Uterus (tissue), 3 donors: ENCODE measurements at regions not wholly inside any gene's neighbourhood (a gene's known extent, or its start where the extent isn't known, plus 50 kb on each side); places are given as distances from the start of the nearest gene placed in this dataset.
"Not testable (repeated sequence)": the region's sequence is repeated elsewhere in the genome, so short reads cannot be mapped to it uniquely, and the experiment has no call there.

ENCODE experiments used
- DNase-seq, 2 donors: peaks; one replicate each; pipeline ENCODE4 v3.0.0-alpha.2; 2019 to 2020
- H3K27ac ChIP-seq, 2 donors: fragments of 200-600 bp; sonication (generic); 1 replicate in 1 of 2; 2 replicates in 1 of 2; pipeline ENCODE4 v1.5.1; 2016 to 2018
- H3K27me3 ChIP-seq, 2 donors: fragments of 200-600 bp; sonication (generic); one replicate each; pipeline ENCODE4 v1.5.1; 2018 to 2019; ENCODE audit warnings: control low read depth in 1 of 2
- H3K36me3 ChIP-seq, 2 donors: fragments of 200-600 bp; sonication (generic); one replicate each; pipeline ENCODE4 v1.5.1; 2019; ENCODE audit warnings: control low read depth in 1 of 2
- H3K4me1 ChIP-seq, 2 donors: fragments of 200-600 bp; sonication (generic); one replicate each; pipeline ENCODE4 v1.5.1; 2018 to 2019; ENCODE audit warnings: control low read depth in 1 of 2
- H3K4me3 ChIP-seq, 2 donors: fragments of 200-600 bp; sonication (generic); 1 replicate in 1 of 2; 2 replicates in 1 of 2; pipeline ENCODE4 v1.5.1; 2018 to 2019; ENCODE audit warnings: mild to moderate bottlenecking in 1 of 2
- H3K9me3 ChIP-seq, 2 donors: fragments of 200-600 bp; sonication (generic); one replicate each; pipeline ENCODE4 v1.5.1; 2019; ENCODE audit warnings: control low read depth in 1 of 2
- CTCF ChIP-seq, 4 experiments: fragments of 200-600 bp in 2 of 4; fragments of 450-650 bp in 2 of 4; sonication (generic) in 2 of 4; IDR thresholded peaks; one replicate each; pipeline ENCODE4 v1.5.1; 2016 to 2019; ENCODE audit warnings: antibody characterized with exemption in 4 of 4, mild to moderate bottlenecking in 2 of 4, moderate library complexity in 1 of 4
- POLR2A ChIP-seq, 2 donors: fragments of 450-650 bp; IDR thresholded peaks; one replicate each; pipeline ENCODE4 v1.6.1; 2016; ENCODE audit warnings: antibody characterized with exemption in 2 of 2, mild to moderate bottlenecking in 1 of 2, moderate library complexity in 1 of 2
- intact Hi-C: fragments of 100-400 bp; cut with DNase I; formaldehyde crosslinking; loops from one replicate; pipeline ENCODE4 v1.15.1; 2023; ENCODE audit warnings: low total_unique reads
- donor health status: DM: yes; HTN: yes; CAD: no.

- no peak for TF ChIP-seq POLR2A (IDR thresholded peaks at IDR 0.05)
- TF ChIP-seq CTCF (IDR thresholded peaks at IDR 0.05): no peak
- intact Hi-C loops: no loop called here
Observed at GRCh38 chr11:97009613-97010012, 619.8 kb downstream of the JRKL start.

GRCh38 chr11:97010997-97011396, 621.2 kb downstream of the JRKL start:
- DNase-seq, H3K36me3 ChIP-seq, intact Hi-C loops, H3K4me1 ChIP-seq, H3K9me3 ChIP-seq, H3K4me3 ChIP-seq, H3K27ac ChIP-seq, H3K27me3 ChIP-seq: not testable (repeated sequence)

More at GRCh38 chr11:97009613-97010012, 619.8 kb downstream of the JRKL start:
- Histone ChIP-seq H3K4me1 (no peaks in the 10 kb centered on the region), H3K27ac (no peak overlapping the region), H3K4me3 (no peak overlapping the region), H3K27me3 (no peaks in the 10 kb centered on the region), H3K36me3 (no peaks in the 10 kb centered on the region), H3K9me3 (no peaks in the 10 kb centered on the region)
- DNase-seq: no peak

GRCh38 chr11:97015327-97015726, 625.5 kb downstream of the JRKL start:
- no peak for TF ChIP-seq CTCF (IDR thresholded peaks at IDR 0.05)
- no peak for TF ChIP-seq POLR2A (IDR thresholded peaks at IDR 0.05)
- DNase-seq: no peak
- intact Hi-C loops: no loop called here

GRCh38 chr11:97019305-97019704, 629.5 kb downstream of the JRKL start:
- no peak for TF ChIP-seq POLR2A (IDR thresholded peaks at IDR 0.05)
- no peak for TF ChIP-seq CTCF (IDR thresholded peaks at IDR 0.05)

More at GRCh38 chr11:97015327-97015726, 625.5 kb downstream of the JRKL start:
- no peaks in the 10 kb centered on the region for H3K9me3 ChIP-seq
- no peaks in the 10 kb centered on the region for H3K4me1 ChIP-seq
- H3K27me3 ChIP-seq: no peaks in the 10 kb centered on the region
- no peaks in the 10 kb centered on the region for H3K36me3 ChIP-seq
- no peak overlapping the region for H3K4me3 ChIP-seq
- no peak overlapping the region for H3K27ac ChIP-seq

GRCh38 chr11:97019754-97020153, 629.9 kb downstream of the JRKL start:
- TF ChIP-seq CTCF (IDR thresholded peaks at IDR 0.05) (no peak), POLR2A (IDR thresholded peaks at IDR 0.05) (no peak)
- H3K4me1 ChIP-seq: no peaks in the 10 kb centered on the region
- no peaks in the 10 kb centered on the region for H3K36me3 ChIP-seq
- no peak overlapping the region for H3K4me3 ChIP-seq
- DNase-seq: no peak
- intact Hi-C loops: no loop called here
- no peak overlapping the region for H3K27ac ChIP-seq
- H3K27me3 ChIP-seq: no peaks in the 10 kb centered on the region
- H3K9me3 ChIP-seq: no peaks in the 10 kb centered on the region

More at GRCh38 chr11:97019305-97019704, 629.5 kb downstream of the JRKL start:
- H3K9me3 ChIP-seq: no peaks in the 10 kb centered on the region
- DNase-seq: no peak
- H3K27me3 ChIP-seq: no peaks in the 10 kb centered on the region
- intact Hi-C loops: no loop called here
- no peaks in the 10 kb centered on the region for H3K36me3 ChIP-seq
- H3K4me1 ChIP-seq: no peaks in the 10 kb centered on the region
- H3K4me3 ChIP-seq: no peak overlapping the region
- H3K27ac ChIP-seq: no peak overlapping the region

- Histone ChIP-seq H3K36me3 (no peaks in the 10 kb centered on the region), H3K9me3 (no peaks in the 10 kb centered on the region), H3K4me1 (no peaks in the 10 kb centered on the region), H3K27me3 (no peaks in the 10 kb centered on the region), H3K4me3 (no peak overlapping the region), H3K27ac (no peak overlapping the region)
- TF ChIP-seq POLR2A (IDR thresholded peaks at IDR 0.05): no peak
- TF ChIP-seq CTCF (IDR thresholded peaks at IDR 0.05): no peak
- intact Hi-C loops: no loop called here
- no peak for DNase-seq
Observed at GRCh38 chr11:97022955-97023354, 633.1 kb downstream of the JRKL start.
